HG03135 (cell line): ENCODE measurements at regions not wholly inside any gene's neighbourhood (a gene's known extent, or its start where the extent isn't known, plus 50 kb on each side); places are given as distances from the start of the nearest gene placed in this dataset.

Source experiments
- ATAC-seq: cut with Tn5 transposase; IDR thresholded peaks from one replicate; pipeline ENCODE4 v1.9.1; 2021; ENCODE audit warnings: mild to moderate bottlenecking, moderate library complexity; ENCODE audit not compliant: unreplicated experiment

- no peak for ATAC-seq
Measured at GRCh38 chr6:9627916-9628315, 787.0 kb downstream of the TFAP2A start.

DNA sequence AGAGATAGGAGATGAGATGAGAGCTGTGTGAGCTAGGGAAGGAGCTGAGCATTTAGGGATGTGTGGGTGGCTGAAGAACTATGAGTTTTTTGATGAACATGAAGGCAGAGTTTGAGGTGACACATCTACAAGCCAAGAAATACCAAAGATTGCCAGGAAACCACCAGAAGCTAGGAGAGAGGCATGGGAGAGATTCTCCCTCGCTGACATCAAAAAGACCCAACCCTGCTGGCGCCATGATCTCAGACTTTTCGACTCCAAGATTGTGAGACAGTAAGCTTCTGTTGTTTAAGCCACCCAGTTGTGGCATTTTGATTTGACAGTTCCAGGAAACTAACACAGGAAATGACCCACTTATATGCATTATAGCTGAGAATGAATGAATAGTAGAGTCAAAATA lies 790.9 kb downstream of the TFAP2A start:
- no peak for ATAC-seq

- ATAC-seq: no peak
Measured at GRCh38 chr6:9623228-9623832, 791.5 kb downstream of the TFAP2A start.

DNA sequence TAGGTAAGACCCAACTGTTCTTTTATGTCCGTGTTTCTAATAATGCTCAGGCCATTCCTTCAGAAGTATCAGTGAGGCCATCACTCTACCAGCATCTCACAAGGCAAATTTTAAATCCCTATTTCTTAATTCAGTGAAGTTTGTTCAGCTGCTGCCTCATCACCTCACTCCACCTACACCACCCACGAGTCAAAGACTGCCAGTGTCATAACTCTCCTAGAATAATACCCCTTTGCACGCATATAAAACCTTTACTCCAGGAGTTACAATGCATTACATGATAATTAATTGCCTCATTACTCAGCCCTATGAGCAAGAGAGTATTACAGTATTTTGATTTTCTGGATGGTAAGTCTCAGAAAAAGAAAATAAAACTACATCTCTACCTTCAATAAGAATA lies 793.6 kb downstream of the TFAP2A start:
- ATAC-seq: no peak

- no peak for ATAC-seq
Measured at GRCh38 chr6:9620687-9621086, 794.2 kb downstream of the TFAP2A start.

GRCh38 chr6:9620263-9620662 lies 794.6 kb downstream of the TFAP2A start:
- no peak for ATAC-seq

GRCh38 chr6:9614778-9615177 lies 800.1 kb downstream of the TFAP2A start:
- no peak for ATAC-seq

DNA sequence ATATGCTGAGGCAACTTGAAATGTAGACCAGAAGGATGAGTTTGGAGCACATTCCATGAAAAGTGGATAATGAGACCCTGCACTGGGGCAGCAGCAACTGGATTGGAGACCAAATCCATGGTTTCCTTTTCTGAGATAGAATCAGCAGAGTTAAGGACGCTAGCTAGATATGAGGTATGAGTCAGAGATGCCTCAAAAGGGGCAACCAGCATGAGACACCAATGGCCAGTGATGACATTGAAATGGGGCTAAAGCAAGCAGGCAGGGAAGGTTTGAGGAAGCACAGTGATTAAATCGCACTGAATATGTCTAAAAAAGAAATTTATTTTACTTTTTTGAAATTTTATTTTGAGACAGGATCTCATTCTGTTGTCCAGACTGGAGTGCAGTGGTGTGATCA lies 802.4 kb downstream of the TFAP2A start:
- no peak for ATAC-seq

DNA sequence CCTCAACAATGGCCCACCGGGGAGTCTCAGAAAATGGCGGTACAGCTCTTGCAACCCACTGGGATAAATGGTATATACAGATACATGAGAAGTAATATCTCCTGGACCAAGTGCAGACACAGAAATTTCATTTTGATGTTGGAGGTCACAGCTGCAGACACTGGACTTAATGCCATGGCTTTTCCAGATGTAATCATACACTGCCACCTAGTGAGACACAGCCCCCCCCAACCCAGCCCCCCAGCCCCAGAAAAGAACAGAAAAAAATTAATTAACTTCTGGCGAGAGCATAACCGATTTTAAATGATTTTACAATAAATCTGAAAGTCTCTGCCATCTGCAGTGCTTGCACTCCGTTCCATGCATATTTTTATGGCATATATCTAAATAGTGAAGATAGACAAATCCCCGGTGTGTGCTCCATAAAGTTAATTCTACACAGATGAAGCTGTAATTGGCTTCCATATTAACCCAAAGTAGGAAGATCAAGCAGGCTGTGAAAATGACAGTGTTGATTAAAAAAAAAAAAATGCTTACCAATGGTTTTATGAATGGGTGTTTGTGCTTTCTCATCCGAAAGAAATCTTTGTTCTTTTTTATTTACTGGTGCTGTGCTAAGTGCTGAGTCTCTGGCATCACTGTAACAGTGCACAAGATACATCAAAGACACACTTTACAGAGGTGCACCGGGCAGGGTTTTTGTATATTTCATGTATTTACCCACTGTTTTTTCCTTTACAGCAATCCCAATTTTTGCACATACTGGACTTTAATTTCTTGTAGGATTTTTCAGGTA lies 804.1 kb downstream of the TFAP2A start:
- no peak for ATAC-seq

- no peak for ATAC-seq
Measured at GRCh38 chr6:9606435-9607134, 808.3 kb downstream of the TFAP2A start.

DNA sequence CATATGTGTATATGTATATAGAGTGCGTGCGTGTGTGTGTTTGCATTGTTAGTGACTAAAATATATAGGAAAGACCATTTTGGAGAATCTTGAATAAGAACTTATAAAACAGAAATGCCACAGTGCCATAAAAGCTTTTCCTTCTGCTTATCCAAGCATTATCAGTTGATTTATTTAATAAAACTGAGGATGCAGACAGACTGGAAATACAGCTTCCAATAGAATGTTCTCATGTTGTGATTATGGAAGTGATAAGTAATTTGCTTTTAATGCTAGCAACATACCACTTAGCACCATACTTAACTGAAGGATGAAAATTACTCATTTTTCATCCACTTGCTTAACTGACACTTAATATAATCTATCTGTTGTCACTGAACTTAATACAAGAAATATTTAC lies 820.1 kb downstream of the TFAP2A start:
- no peak for ATAC-seq

DNA sequence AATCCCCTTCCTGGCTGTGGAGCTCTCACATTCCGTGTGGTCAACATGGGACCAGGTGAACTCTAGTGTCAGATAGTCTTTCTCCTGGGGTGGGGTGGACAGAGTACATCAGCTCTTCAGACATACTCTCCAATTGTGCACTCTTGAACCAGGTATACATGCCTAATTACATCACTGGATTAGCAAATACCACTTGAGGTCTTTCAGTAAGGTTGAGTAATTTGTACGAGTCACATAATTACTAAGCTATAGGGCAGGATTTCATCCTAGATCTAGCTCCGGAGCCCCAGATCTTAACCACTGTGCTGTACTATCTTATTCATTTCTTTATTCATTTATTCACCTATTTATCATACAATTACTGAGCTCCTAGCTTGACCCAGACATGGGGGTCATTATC lies 821.3 kb downstream of the TFAP2A start:
- no peak for ATAC-seq

DNA sequence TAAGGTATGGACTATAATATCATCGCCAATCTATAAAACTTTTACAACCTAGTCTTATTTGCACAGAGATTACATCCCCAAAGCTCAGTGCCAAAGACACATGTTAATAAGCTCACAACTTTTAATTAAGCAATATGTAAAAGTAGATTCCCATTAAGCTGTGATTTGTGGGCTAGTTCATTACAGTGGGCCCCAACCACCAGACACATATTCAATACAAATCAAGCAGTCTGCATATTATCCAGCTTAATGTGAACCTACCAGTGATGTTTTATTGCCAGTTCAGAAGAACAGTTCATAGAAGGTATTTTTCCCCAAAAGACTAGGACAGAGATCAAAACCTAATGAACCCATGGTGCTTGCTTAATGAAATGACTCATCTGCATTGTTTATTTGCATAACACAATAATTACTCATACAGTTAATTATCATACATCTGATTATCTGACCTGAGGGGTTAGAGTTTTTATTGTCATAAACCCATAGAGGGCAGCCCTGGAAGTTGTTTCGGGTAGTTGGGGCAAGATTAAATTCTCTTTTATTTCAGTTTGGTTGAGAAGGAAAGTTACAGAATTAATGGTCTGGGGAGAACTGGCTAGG lies 831.0 kb downstream of the TFAP2A start:
- no peak for ATAC-seq

DNA sequence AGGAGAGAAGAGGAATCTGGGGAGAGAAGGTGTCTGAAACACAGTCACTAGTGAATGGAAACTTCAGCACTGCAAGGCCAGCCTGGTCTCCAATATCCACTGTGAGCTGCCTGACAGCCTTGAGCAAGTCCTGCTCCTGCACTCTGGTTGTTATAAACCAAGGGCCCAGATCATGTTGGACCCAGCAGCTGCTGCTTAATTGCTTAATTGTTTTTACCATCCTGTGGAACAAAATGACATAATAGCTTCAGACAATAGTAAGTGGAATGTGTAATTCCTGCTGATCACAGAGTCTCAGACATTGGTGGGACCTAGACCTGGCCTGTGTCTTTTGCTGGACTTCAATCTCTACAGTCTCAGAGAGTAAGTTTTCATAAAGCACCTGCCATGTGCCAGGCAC lies 833.7 kb downstream of the TFAP2A start:
- ATAC-seq: no peak

- no peak for ATAC-seq
Measured at GRCh38 chr6:9576521-9576920, 838.4 kb downstream of the TFAP2A start.

GRCh38 chr6:9566096-9566495 lies 848.8 kb downstream of the TFAP2A start:
- no peak for ATAC-seq

DNA sequence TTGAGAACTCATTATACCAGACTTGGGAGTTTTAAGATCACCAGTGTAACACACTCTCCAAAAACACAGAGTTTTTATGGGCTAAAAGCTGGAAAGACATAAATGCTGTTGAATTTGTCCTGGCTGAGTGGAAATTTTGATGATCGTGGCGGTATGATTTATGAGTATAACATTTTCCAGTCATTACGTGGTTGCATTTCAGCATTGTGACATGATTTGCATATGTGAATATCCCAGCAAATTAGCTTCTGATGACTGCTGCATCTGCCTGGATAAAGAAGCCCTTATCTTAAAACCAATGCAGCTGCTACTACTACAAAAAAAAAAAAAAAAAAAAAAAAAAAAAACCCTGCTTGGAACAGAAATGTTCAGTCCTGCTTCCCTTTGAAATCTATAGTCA lies 850.9 kb downstream of the TFAP2A start:
- no peak for ATAC-seq

GRCh38 chr6:9563568-9563967 lies 851.3 kb downstream of the TFAP2A start:
- no peak for ATAC-seq

- ATAC-seq: no peak
Measured at GRCh38 chr6:9554806-9555205, 860.1 kb downstream of the TFAP2A start.

GRCh38 chr6:9554323-9554722 lies 860.6 kb downstream of the TFAP2A start:
- ATAC-seq: no peak

DNA sequence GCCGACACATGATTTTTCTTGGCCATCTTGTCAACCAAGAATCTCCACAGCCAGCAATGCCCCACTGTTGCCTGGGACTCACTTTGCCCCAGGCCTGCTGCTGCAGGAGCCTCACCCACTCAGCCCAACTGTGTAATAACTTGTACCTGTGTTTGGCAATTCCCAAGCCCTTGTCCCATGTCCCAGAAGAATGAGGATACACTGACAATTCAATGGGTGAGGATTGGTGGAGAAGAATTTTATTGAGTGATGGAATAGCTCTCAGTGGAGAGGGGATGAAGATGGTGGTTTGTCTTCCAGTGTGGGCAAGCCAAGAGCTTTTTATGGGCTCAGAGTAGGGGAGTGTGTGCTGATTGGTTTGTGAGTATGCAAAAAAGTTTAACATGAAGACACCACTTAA lies 861.9 kb downstream of the TFAP2A start:
- no peak for ATAC-seq

- no peak for ATAC-seq
Measured at GRCh38 chr6:9543649-9544048, 871.2 kb downstream of the TFAP2A start.
